Brain microvascular endothelial cell (primary cell): ENCODE measurements at regions not wholly inside any gene's neighbourhood (a gene's known extent, or its start where the extent isn't known, plus 50 kb on each side); places are given as distances from the start of the nearest gene placed in this dataset.

Experiments
- DNase-seq: peaks from one replicate; pipeline ENCODE4 v3.0.0-alpha.2; 2020
- H3K27ac ChIP-seq: fragments of 250-450 bp; sonication (Bioruptor Pico); 2 replicates; pipeline ENCODE4 v1.5.1; 2020; ENCODE audit warnings: mild to moderate bottlenecking, moderate library complexity
- H3K27me3 ChIP-seq: fragments of 250-450 bp; sonication (Bioruptor Pico); replicated peaks from 2 replicates; pipeline ENCODE4 v1.5.1; 2020; ENCODE audit warnings: mild to moderate bottlenecking
- H3K36me3 ChIP-seq: fragments of 250-450 bp; sonication (Bioruptor Pico); replicated peaks from 2 replicates; pipeline ENCODE4 v1.5.1; 2020; ENCODE audit warnings: mild to moderate bottlenecking
- H3K4me3 ChIP-seq: 2 replicates; pipeline ENCODE4 v1.5.1; 2011; ENCODE audit warnings: low read depth, mild to moderate bottlenecking, control low read depth, low read length, moderate library complexity
- in situ Hi-C: cut with HindIII; loops from 2 replicates; pipeline ENCODE4 v1.10.0; 2017; ENCODE audit warnings: low sequenced_read_pairs, low pct_ligation_motif_present
- TF ChIP-seq, protein P1 (sequence below): IDR thresholded peaks from 2 replicates; pipeline ENCODE4 v1.5.1; 2011; ENCODE audit warnings: low read depth, mild to moderate bottlenecking, moderate library complexity, low read length, control low read depth, inconsistent platforms; ENCODE audit errors: missing control alignments

DNA sequence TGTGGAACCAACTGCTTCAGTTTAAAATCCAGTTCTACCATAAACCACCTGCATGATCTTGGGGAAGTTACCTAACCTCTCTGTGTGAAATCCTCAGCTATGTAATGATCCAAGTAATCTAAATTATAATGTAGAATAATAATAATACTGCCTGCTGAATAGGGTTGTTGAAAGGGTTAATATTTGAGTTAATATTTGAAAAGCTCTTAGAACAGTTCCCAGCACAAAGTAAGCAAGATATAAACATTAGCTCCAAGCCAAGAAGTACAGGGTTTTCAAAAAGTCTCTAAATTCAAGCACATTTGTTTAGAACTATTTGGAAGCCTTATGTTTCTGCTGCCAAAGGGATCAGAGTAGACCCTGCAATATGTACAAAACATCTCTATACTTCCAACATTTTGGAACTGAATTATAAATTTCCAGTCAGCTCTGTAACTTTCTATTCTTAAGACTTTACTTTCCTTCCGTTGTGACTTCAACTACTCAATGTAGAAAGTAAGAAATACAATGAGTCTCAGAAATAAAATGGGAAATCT lies 76.7 kb upstream of the FAM9C start:
- H3K27ac ChIP-seq = peak overlapping the region; percentile 97
- H3K27me3 ChIP-seq = no peaks in the 10 kb centered on the region
- in situ Hi-C loops = no loop called here
- no peaks in the 10 kb centered on the region for H3K36me3 ChIP-seq
- no peak overlapping the region for H3K4me3 ChIP-seq
- TF ChIP-seq, protein P1, sequence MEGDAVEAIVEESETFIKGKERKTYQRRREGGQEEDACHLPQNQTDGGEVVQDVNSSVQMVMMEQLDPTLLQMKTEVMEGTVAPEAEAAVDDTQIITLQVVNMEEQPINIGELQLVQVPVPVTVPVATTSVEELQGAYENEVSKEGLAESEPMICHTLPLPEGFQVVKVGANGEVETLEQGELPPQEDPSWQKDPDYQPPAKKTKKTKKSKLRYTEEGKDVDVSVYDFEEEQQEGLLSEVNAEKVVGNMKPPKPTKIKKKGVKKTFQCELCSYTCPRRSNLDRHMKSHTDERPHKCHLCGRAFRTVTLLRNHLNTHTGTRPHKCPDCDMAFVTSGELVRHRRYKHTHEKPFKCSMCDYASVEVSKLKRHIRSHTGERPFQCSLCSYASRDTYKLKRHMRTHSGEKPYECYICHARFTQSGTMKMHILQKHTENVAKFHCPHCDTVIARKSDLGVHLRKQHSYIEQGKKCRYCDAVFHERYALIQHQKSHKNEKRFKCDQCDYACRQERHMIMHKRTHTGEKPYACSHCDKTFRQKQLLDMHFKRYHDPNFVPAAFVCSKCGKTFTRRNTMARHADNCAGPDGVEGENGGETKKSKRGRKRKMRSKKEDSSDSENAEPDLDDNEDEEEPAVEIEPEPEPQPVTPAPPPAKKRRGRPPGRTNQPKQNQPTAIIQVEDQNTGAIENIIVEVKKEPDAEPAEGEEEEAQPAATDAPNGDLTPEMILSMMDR = no peak
- no peak for DNase-seq

- no peaks in the 10 kb centered on the region for H3K27me3 ChIP-seq
- H3K4me3 ChIP-seq = no peak overlapping the region
- TF ChIP-seq, protein P1 = no peak
- H3K36me3 ChIP-seq = no peaks in the 10 kb centered on the region
- peak; percentile 93 for DNase-seq
- in situ Hi-C loops = no loop called here
- peak overlapping the region; percentile 97 for H3K27ac ChIP-seq
Observed at GRCh38 chrX:13120017-13120416, 75.6 kb upstream of the FAM9C start.

DNA sequence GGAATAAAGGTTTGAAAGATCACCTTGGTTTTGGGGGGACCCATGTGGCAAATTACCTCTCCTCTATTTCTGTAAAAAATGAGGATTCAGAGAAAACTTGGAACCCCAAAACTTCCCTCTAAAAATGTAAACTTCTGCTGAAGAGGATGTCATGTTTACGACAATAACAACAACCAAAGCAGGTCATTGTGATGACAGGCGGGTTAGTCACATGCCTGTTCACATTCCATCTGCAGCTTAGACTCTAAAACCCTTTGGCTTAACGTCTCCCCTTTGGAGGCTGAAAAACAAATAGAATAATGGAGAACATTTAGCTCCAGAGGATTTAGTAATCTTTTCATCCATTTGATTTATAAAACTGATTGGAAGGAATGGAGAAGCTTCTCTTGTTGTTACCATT lies 75.0 kb upstream of the FAM9C start:
- TF ChIP-seq, protein P1 = no peak
- Histone ChIP-seq H3K36me3 (no peaks in the 10 kb centered on the region), H3K27ac (peak overlapping the region; percentile 97), H3K27me3 (no peaks in the 10 kb centered on the region), H3K4me3 (no peak overlapping the region)
- DNase-seq = peak; percentile 50
- in situ Hi-C loops = no loop called here

GRCh38 chrX:13115146-13115855 lies 70.9 kb upstream of the FAM9C start:
- no peak overlapping the region for H3K27ac ChIP-seq
- H3K36me3 ChIP-seq = no peaks in the 10 kb centered on the region
- DNase-seq = no peak
- TF ChIP-seq, protein P1 = no peak
- no peak overlapping the region for H3K4me3 ChIP-seq
- in situ Hi-C loops = no loop called here
- H3K27me3 ChIP-seq = no peaks in the 10 kb centered on the region

DNA sequence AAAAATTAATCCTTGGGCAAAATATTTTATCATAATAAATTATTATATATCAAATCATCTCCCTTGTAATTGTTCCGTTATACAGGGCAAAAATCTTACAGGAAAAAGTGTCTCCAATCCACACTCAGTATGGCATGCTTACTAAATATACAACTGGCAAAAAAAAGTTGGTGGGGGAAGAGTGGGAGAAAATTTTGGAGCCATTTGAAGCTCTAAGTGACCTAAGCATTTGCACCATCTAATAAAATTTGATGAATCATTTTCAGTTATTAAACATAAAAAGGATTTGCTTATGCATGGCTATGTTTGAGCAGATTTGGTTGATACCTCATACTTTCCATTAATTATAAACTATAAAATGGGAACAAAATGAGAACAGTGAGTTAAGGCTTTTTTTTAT lies 68.1 kb upstream of the FAM9C start:
- no peak overlapping the region for H3K27ac ChIP-seq
- DNase-seq = no peak
- no peak overlapping the region for H3K4me3 ChIP-seq
- H3K27me3 ChIP-seq = no peaks in the 10 kb centered on the region
- in situ Hi-C loops = no loop called here
- no peaks in the 10 kb centered on the region for H3K36me3 ChIP-seq
- TF ChIP-seq, protein P1 = no peak
